ENCODE measurements at regions not wholly inside any gene's neighbourhood (a gene's known extent, or its start where the extent isn't known, plus 50 kb on each side); places are given as distances from the start of the nearest gene placed in this dataset.

GRCh38 chr9:75445144-75445543 is 356.8 kb downstream of the OSTF1 start:
- TF ChIP-seq MLLT10 (CRISPR knock-in tag; IDR thresholded peaks at IDR 0.05) = no peak
- TF ChIP-seq ZNF3 (CRISPR knock-in tag; IDR thresholded peaks at IDR 0.05) = no peak
- no peak for TF ChIP-seq CCDC6 (CRISPR knock-in tag; IDR thresholded peaks at IDR 0.05)
- TF ChIP-seq MAX (IDR thresholded peaks at IDR 0.05) = no peak
- no peak for TF ChIP-seq POLR2A (IDR thresholded peaks at IDR 0.05; ENCODE audit: insufficient read depth in 1 of 2, low read depth in 2 of 2, low read length in 2 of 2)
- no peak for TF ChIP-seq ETV6 (CRISPR knock-in tag; conservative IDR thresholded peaks at IDR 0.05)
- TF ChIP-seq CTCF (CRISPR knock-in tag; IDR thresholded peaks at IDR 0.05) = no peak
- no peak for TF ChIP-seq ZNF10 (CRISPR knock-in tag; IDR thresholded peaks at IDR 0.05; ENCODE audit: borderline replicate concordance, low read depth)
